ENCODE measurements at regions not wholly inside any gene's neighbourhood (a gene's known extent, or its start where the extent isn't known, plus 50 kb on each side); places are given as distances from the start of the nearest gene placed in this dataset.

DNA sequence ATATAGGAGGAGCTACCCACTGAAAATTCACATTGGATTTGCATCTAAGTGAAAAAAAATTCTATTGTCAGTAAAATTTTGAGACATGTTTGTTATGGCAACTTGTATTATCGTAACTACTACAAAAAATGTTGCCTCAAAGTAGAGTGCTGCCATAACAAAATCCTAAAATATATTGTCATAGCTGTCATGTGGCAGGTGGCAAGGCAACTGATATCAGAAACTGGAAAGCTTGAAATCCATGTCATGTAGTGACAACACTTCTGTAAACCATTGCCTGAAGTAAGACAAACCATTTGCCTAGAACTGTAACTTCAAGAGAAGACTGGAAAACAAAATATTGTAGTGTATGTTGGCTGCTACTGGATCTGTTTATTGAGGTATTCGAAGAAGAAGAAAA is 697.5 kb upstream of the CELF4 start:
- TF ChIP-seq POLR2A (IDR thresholded peaks at IDR 0.05) (no peak), EP300 (IDR thresholded peaks at IDR 0.05) (no peak), POLR2AphosphoS5 (IDR thresholded peaks at IDR 0.05) (no peak)
- TF ChIP-seq, protein P1, sequence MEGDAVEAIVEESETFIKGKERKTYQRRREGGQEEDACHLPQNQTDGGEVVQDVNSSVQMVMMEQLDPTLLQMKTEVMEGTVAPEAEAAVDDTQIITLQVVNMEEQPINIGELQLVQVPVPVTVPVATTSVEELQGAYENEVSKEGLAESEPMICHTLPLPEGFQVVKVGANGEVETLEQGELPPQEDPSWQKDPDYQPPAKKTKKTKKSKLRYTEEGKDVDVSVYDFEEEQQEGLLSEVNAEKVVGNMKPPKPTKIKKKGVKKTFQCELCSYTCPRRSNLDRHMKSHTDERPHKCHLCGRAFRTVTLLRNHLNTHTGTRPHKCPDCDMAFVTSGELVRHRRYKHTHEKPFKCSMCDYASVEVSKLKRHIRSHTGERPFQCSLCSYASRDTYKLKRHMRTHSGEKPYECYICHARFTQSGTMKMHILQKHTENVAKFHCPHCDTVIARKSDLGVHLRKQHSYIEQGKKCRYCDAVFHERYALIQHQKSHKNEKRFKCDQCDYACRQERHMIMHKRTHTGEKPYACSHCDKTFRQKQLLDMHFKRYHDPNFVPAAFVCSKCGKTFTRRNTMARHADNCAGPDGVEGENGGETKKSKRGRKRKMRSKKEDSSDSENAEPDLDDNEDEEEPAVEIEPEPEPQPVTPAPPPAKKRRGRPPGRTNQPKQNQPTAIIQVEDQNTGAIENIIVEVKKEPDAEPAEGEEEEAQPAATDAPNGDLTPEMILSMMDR (IDR thresholded peaks at IDR 0.05) = no peak
